ENCODE measurements at regions not wholly inside any gene's neighbourhood (a gene's known extent, or its start where the extent isn't known, plus 50 kb on each side); places are given as distances from the start of the nearest gene placed in this dataset.

- Mint-ChIP-seq H3K4me1 (ENCODE audit: low read depth, unreplicated experiment) (no peaks in the 10 kb centered on the region), H3K4me3 (ENCODE audit: unreplicated experiment) (no peak overlapping the region), H3K9me3 (ENCODE audit: unreplicated experiment) (no peaks in the 10 kb centered on the region), H3K36me3 (ENCODE audit: insufficient read depth, unreplicated experiment) (no peaks in the 10 kb centered on the region), H3K27ac (ENCODE audit: unreplicated experiment) (no peak overlapping the region), H3K27me3 (ENCODE audit: insufficient read depth, unreplicated experiment) (no peaks in the 10 kb centered on the region)
- Histone ChIP-seq H3K9me3 (no peaks in the 10 kb centered on the region), H3K27me3 (replicated peaks; ENCODE audit: control insufficient read depth, insufficient read depth, low read length) (no peaks in the 10 kb centered on the region), H3K4me1 (no peaks in the 10 kb centered on the region), H3K36me3 (ENCODE audit: control insufficient read depth, insufficient read depth, low read length) (no peaks in the 10 kb centered on the region), H3K4me3 (ENCODE audit: low read depth, low read length) (no peak overlapping the region)
- no peak for TF ChIP-seq CTCF (IDR thresholded peaks at IDR 0.05; ENCODE audit: insufficient read depth in 1 of 2, low read depth in 1 of 2, low read length in 1 of 2, severe bottlenecking in 1 of 2, unreplicated experiment in 1 of 2)
- DNase-seq, result no peak
- intact Hi-C loops (cut with micrococcal nuclease; ENCODE audit: unreplicated experiment), result no loop called here
- POLR2A ChIA-PET, result no interaction called here
- no TSS peak for BruUV-seq (replicated peaks)
- CTCF ChIA-PET, result no interaction called here
Observed at GRCh38 chr9:103522409-103522808, 527.3 kb downstream of the CYLC2 start.

GRCh38 chr9:103530934-103531333 is 535.8 kb downstream of the CYLC2 start:
- Histone ChIP-seq H3K9me3 (no peaks in the 10 kb centered on the region), H3K36me3 (ENCODE audit: control insufficient read depth, insufficient read depth, low read length) (no peaks in the 10 kb centered on the region), H3K4me3 (ENCODE audit: low read depth, low read length) (no peak overlapping the region), H3K4me1 (no peaks in the 10 kb centered on the region), H3K27me3 (replicated peaks; ENCODE audit: control insufficient read depth, insufficient read depth, low read length) (no peaks in the 10 kb centered on the region)
- Mint-ChIP-seq H3K9me3 (ENCODE audit: unreplicated experiment) (no peaks in the 10 kb centered on the region), H3K36me3 (ENCODE audit: insufficient read depth, unreplicated experiment) (no peaks in the 10 kb centered on the region), H3K4me3 (ENCODE audit: unreplicated experiment) (no peak overlapping the region), H3K27me3 (ENCODE audit: insufficient read depth, unreplicated experiment) (no peaks in the 10 kb centered on the region), H3K27ac (ENCODE audit: unreplicated experiment) (no peak overlapping the region), H3K4me1 (ENCODE audit: low read depth, unreplicated experiment) (no peaks in the 10 kb centered on the region)
- DNase-seq, result no peak
- intact Hi-C loops (cut with micrococcal nuclease; ENCODE audit: unreplicated experiment), result no loop called here
- POLR2A ChIA-PET, result no interaction called here
- CTCF ChIA-PET, result no interaction called here
- BruUV-seq (replicated peaks), result no TSS peak
- no peak for TF ChIP-seq CTCF (IDR thresholded peaks at IDR 0.05; ENCODE audit: insufficient read depth in 1 of 2, low read depth in 1 of 2, low read length in 1 of 2, severe bottlenecking in 1 of 2, unreplicated experiment in 1 of 2)

GRCh38 chr9:103533318-103533717 is 538.2 kb downstream of the CYLC2 start:
- no peaks in the 10 kb centered on the region for H3K36me3 Mint-ChIP-seq (ENCODE audit: insufficient read depth, unreplicated experiment)
- H3K4me3 Mint-ChIP-seq (ENCODE audit: unreplicated experiment), result no peak overlapping the region
- no peak overlapping the region for H3K27ac Mint-ChIP-seq (ENCODE audit: unreplicated experiment)
- Histone ChIP-seq H3K27me3 (replicated peaks; ENCODE audit: control insufficient read depth, insufficient read depth, low read length) (no peaks in the 10 kb centered on the region), H3K4me1 (no peaks in the 10 kb centered on the region), H3K9me3 (no peaks in the 10 kb centered on the region), H3K4me3 (ENCODE audit: low read depth, low read length) (no peak overlapping the region), H3K36me3 (ENCODE audit: control insufficient read depth, insufficient read depth, low read length) (no peaks in the 10 kb centered on the region)
- ChIA-PET POLR2A (no interaction called here), CTCF (no interaction called here)
- no peak for DNase-seq
- no TSS peak for BruUV-seq (replicated peaks)
- TF ChIP-seq CTCF (IDR thresholded peaks at IDR 0.05; ENCODE audit: insufficient read depth in 1 of 2, low read depth in 1 of 2, low read length in 1 of 2, severe bottlenecking in 1 of 2, unreplicated experiment in 1 of 2), result no peak
- H3K9me3 Mint-ChIP-seq (ENCODE audit: unreplicated experiment), result no peaks in the 10 kb centered on the region
- no peaks in the 10 kb centered on the region for H3K27me3 Mint-ChIP-seq (ENCODE audit: insufficient read depth, unreplicated experiment)
- intact Hi-C loops (cut with micrococcal nuclease; ENCODE audit: unreplicated experiment), result no loop called here
- H3K4me1 Mint-ChIP-seq (ENCODE audit: low read depth, unreplicated experiment), result no peaks in the 10 kb centered on the region

Measured in Caco-2 (cell line).